ENCODE measurements at regions not wholly inside any gene's neighbourhood (a gene's known extent, or its start where the extent isn't known, plus 50 kb on each side); places are given as distances from the start of the nearest gene placed in this dataset.

DNA sequence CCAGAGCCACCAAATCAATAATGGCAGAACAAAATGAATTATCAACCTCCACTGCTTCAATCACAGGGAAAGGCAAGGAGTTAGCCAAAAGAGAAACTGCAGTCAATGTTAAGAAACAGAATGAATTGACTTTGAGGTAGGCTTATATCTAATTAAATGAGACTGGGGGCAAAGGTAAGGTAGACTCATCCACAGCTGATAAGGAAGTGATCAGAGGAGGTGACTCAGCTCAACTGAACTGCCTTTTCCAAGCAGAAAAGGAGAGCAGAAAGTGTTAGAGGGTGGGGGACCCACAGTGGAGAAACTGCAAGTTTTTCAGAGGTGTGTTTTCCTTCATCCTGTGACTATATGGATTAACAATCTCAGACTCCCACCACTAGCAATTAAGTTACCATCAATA is 345.8 kb upstream of the PPARGC1A start:
- TF ChIP-seq, protein P1, sequence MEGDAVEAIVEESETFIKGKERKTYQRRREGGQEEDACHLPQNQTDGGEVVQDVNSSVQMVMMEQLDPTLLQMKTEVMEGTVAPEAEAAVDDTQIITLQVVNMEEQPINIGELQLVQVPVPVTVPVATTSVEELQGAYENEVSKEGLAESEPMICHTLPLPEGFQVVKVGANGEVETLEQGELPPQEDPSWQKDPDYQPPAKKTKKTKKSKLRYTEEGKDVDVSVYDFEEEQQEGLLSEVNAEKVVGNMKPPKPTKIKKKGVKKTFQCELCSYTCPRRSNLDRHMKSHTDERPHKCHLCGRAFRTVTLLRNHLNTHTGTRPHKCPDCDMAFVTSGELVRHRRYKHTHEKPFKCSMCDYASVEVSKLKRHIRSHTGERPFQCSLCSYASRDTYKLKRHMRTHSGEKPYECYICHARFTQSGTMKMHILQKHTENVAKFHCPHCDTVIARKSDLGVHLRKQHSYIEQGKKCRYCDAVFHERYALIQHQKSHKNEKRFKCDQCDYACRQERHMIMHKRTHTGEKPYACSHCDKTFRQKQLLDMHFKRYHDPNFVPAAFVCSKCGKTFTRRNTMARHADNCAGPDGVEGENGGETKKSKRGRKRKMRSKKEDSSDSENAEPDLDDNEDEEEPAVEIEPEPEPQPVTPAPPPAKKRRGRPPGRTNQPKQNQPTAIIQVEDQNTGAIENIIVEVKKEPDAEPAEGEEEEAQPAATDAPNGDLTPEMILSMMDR (conservative IDR thresholded peaks at IDR 0.05): no peak
- TF ChIP-seq ZFX (IDR thresholded peaks at IDR 0.05): no peak
